HG03432 (cell line): ENCODE measurements at regions not wholly inside any gene's neighbourhood (a gene's known extent, or its start where the extent isn't known, plus 50 kb on each side); places are given as distances from the start of the nearest gene placed in this dataset.

Experiments used
- ATAC-seq: cut with Tn5 transposase; IDR thresholded peaks from one replicate; pipeline ENCODE4 v1.9.1; 2021; ENCODE audit warnings: mild to moderate bottlenecking, moderate library complexity; ENCODE audit not compliant: unreplicated experiment

DNA sequence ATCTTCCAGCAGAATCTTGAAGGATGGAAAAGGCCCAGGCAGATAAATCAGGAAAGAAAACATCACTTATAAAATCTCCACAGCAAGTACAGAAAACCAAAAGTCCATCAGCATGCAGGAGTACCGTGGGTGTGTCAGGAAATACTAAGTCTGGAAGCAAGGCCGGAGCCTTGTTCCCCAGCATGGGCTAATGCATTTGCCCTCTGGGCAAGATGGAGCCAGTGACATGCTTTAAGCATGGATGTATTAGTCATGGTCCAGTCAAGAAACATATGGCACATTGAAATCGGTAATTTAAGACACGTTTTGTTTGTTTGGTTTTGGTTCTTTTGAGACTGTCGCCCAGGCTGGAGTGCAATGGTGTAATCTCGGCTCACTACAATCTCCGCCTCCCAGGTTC, 506.0 kb upstream of the JARID2 start:
- ATAC-seq: no peak

DNA sequence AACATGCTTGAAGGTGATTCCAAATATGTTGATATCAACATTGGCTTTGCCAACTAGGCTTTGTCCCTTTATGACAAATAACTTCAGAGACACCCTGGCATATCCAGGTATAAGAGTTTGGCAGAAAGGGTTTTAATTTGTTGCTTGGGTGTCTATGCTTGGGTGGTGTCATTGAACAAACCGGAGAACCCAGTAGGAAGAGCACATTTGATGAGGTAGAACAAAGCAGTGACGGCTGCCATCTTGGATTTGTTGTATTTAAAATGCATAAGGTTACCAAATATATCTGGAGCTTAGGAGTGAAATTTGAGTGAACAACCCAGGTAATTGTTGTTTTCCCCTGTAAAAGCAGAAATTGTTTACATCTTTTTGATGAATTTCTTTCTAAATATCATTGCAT, 503.7 kb upstream of the JARID2 start:
- ATAC-seq: no peak

DNA sequence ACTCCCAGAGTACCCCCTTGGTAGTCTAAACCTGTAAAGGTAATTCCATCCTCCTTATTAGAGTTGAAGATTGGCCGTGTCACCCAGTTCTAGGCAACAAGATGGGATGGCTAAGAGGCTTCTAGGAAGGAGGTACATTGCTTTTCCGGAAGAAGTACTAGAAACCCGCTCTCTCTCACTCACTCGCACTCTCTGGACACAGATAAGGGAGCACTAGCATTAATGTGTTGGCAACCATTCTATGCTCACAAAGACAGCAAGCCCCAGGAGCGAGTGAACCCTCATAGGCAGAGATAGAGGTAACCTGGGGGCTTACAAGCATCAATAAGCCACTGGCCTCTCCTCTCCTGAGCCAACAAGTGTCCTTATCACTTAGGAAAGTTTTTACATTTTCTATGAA, 503.2 kb upstream of the JARID2 start:
- no peak for ATAC-seq

DNA sequence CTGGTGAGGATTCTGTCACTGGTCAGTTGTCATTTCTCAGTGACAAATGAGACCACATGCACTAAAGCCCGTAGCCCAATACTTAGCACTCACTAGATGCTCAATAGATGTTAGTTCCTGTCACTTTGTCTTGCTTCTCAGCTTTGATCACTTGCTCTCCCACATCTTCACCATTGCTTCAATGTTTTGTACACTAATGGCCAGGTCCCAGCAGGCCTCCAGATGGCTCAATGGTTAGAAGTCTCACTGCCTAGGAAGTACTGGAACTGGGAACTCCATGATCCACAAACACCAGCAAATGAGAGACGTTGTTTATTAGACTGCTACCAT, 502.8 kb upstream of the JARID2 start:
- no peak for ATAC-seq

DNA sequence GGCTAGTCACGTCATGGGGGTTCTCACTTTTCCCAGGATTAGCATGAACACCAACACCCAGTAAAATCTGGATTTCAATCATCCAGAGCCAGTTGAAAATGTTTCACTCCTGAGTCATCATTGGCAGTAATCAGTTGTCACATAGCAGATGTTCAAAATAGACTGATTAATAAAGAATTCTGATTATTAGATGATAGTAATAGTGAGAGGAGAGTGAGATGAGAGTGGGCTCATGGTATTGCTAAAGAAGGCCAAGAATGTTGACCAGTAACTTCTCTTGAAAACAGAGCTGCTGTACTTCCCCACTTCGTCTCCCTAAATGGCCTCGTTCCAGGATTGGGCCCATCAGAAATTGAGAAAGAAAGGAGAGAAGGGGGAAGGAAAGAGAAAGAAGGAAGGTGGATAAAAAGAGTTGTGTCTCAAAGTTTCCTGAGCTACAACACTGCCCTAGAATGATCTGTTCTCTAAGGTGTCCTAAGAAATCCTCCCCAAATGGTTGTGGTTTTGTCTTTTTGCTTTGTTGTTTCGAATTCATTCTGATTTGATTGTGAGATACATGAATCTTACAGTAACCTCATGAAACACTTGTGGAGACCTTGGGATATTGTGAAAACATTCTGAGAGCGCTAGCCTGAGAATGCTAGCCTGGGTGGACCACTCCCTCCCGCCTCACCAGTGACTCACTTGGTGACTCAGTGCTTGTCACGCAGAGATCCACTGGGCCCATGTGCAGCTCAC, 502.2 kb upstream of the JARID2 start:
- ATAC-seq: no peak

DNA sequence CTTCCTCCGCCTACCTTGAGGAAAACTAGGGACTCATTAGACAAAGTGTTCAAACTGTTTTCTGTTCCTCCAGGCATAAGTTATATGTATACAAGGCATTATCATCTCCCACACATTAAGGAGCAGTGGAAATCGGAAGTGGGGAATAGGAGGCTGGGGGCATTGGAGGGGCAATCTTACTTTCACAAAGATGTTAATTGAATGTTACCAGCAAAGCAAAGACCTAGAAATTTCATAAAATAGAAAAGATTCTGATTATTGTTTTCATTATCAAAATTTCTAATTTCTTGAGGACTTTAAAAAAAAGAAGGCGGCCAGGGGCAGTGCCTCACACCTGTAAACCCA, 501.7 kb upstream of the JARID2 start:
- ATAC-seq: no peak

DNA sequence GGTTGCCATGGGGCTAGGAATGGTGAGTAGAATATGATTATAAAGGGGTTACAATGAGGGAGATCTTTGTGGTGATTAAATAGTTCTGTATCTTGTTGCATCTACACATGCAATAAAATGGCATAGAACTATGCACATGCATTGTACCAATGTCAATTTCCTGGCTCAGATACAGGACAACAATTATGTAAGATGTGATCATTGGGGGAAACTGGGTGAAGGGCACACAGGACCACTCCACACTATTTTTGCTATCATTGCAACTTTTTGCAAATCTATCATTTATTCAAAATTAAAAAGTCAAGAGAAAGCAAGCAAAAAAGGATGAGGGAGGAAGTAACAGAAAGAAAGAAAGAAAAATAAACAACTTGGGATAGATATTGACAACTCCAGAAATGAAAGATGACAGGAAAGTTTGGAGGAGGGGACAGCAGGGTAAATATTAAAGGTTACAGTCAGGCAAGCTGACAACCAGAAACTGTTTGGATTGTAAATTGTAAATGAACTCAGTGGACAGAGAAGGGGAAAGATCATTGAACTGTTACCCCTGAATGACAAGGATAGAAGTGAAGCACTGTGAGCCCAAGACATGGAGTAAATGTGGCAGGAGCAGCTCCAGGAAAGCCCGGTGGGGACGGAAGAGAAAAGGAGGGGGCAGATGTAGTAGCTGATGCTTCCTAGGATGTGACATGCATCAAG, 499.6 kb upstream of the JARID2 start:
- ATAC-seq: no peak

DNA sequence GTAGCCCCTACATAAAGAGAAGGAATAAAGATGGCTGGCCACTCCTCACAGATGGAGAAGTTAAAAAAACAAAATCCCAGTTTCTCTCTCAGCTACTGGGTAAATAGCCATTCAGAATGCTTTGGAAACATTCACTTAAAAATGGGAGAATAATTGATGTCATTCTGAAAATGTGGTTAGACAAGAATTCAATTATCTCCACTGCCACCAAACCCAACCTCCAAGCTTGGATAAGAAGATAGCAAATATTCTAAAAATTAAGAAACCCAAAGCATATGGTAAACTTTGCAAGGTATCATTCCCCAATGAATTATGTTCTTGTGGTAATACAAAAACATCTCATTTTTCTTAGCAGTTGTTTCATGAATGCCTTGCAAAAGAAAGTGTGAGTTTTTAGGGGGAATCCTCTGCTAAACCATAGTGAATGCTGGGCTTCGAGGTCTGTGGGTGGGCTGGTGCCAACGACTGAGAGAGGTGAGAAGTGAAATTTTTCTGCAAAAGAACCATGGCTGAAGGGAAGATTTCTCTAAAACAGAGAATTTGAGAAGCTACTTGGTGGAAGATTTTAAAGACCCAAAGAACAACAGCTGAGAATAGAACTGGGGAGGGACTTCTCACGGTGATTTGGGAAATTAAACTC, 497.9 kb upstream of the JARID2 start:
- no peak for ATAC-seq

DNA sequence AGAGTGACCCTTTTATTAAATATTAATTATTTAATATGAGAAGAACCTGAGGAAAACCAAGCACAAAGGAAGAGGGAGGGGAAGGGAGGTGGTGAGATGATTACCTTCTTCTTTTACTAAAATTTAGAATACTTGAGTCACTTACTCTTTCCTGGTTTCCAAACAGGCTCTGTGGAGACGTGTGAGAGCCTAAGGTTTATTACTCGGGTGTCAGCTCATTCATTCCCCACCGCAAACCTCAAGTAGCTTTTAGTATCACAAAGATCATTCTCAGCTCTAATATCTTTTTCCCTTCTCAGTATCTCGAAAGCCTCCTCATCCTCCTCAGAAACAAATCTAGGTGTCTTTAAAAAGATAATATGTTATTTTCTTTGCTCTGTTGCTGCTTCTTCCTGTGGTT, 497.2 kb upstream of the JARID2 start:
- ATAC-seq: no peak

DNA sequence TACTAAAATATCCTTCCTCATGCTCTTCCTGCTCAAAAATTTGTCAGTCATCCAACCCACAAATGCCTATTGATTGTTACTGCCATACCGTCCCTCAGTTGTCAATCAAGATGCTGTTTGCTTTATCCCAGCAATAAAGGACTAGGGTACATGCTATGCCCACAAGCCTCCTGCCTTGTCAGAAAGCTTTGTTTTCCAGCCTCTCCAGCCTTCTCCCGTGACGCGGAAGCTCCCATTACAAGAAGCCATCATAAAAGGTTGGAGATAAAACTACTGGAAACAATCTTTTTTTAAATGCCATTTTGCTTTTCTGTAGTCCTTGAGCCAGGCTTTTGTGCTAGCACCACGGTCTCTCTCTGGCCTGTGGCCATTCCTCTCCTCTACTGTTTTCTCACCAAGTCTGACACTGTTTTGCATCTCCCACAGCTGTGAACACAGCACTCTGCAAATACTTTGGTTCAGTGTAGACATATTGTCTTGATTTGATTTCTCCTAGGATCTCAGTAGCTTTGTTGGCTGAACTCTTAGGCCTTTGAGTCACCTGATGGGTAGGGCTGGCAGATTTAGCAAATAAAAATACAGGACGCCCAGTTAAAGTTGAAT, 495.7 kb upstream of the JARID2 start:
- no peak for ATAC-seq

DNA sequence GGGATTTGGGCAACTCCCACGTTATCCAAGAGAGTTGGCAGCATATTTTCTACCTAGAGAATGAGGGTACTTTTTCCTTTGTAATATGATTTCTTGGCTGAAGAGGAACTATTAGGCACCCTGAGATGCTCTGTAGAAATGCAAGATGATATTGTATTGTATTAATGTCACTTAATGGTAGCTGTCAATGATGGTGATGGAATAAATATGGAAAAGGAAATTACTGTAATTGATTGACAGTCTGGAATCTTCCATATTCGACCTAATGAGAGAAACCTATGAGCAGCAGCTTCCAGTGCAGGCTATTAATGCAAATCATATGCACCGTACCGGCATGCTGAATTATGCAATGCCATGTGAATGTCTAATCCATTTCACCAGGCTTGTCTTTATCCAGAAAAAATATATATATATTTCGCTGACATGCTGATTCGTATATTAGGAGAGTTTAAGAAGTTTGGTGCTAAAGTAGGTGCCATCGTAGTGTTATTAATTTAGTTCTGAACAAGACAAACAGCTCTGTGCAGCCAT, 494.2 kb upstream of the JARID2 start:
- ATAC-seq: no peak

DNA sequence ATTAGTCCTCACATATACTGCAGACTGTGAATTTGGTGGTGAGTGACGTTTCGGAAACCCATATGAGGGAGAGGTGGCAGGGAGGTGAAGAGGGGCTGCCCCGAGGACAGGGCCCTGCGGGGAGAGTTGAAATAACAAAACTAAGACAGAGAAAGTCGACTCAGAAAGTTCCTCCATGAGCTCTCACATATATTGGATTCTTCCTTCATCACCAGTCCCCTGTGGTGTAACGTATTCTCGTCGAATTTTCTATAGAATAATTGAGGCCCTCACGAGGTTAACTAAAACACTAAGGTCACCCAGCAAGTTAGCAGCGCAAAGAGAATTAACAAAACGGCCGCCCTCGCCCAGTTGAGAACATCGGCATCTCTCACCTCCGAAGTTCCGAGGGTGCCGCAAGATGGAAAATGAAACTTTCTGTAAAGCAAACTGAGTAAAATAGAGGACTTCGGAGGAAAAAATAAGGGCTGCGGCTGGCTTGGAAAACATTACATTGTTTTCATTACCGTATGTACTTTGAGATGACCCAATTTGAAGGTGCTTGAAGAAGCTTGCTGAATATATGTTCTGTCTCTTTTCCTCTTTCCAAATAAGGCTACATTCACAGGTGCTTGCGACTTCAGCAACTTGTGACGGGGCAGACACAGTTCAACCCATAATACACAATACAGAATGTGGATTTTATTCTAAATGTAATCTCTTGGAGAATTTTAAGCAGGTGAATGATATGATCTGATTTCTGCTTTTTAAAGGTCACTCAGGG, 490.9 kb upstream of the JARID2 start:
- no peak for ATAC-seq

DNA sequence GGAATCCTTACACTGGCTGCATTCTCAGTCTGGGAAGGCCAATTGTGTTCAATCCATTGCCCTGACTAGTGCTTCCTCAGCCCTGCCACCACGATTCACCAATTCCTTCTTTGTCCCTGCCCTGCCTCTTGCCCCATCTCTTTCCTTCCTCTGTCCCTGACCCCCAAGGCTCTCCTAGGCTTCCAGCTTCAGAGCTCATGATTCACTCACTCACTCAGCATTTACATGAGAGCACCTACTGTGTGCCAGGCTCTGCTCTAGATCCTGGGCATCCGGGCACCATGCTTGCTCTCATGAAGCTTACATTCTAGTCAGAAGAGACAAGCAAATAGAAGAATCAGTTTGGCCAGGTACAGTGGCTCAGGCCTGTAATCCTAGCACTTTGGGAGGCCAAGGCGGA, 489.5 kb upstream of the JARID2 start:
- ATAC-seq: no peak

DNA sequence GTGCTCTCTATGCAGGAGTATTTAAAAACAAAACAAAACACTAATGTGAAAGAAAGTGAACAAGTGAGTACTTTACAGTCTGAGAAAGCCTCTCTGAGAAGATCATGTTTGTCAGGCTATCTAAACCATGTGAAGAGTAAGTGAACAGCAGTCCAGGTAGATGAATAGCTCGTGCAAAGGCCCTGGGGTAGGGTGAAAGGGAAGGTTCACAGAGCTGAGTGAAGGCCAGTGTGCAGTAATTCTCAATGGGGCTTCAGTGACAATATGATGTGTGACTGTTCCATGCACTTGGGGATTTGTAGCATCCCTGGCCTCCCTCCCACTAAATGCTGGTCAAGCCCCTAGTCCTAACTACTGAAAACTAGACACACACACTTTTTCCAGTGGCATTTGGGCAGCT, 488.9 kb upstream of the JARID2 start:
- no peak for ATAC-seq

DNA sequence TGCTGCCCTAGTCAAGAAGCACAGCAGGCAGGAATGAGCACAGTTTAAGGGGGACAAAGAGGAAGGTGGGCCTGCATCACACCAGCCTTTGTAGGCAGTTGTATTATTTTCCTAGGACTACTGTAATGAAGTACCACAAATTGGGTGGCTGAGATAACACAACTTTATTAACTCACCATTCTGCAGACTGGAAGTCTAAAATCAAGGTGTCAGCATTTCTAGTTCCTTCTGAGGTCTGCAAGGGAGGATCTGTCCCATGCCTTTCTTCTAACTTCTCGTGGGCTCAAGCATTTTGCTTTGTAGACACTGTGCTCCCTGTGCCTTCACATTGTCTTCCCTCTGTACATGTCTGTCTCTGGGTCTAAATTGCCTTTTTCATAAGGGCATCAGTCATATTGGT, 488.5 kb upstream of the JARID2 start:
- ATAC-seq: no peak

DNA sequence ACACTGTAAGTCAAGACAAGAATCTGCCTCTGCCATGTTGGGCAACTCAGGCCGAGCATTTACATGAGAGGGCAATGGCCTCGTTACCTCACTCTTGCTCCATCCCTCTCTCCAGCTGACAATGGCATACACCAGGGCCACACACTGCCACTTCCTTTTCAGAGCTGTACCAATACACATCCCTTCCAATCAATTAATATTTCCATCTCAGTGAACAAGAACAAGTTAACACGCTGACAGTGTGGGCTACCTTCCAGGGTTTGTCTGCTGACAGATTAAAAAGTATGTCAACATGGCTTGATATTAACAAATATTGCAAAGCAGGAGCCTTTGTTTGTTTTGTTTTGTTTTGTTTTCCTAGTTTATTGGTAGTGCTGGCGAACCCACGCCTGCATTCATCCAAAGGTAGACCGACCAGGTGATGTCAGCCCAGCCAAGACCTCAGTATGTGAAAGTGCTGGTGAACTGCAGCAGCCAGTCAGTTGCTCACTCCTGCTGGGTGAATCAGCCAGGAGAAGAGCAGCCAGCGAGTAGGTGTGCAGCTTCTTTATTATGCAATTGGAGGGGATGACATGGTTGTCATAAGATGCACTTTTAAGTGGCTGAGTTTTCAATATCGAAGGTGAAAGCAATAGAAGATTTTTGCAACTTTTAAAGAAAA, 487.3 kb upstream of the JARID2 start:
- ATAC-seq: no peak

DNA sequence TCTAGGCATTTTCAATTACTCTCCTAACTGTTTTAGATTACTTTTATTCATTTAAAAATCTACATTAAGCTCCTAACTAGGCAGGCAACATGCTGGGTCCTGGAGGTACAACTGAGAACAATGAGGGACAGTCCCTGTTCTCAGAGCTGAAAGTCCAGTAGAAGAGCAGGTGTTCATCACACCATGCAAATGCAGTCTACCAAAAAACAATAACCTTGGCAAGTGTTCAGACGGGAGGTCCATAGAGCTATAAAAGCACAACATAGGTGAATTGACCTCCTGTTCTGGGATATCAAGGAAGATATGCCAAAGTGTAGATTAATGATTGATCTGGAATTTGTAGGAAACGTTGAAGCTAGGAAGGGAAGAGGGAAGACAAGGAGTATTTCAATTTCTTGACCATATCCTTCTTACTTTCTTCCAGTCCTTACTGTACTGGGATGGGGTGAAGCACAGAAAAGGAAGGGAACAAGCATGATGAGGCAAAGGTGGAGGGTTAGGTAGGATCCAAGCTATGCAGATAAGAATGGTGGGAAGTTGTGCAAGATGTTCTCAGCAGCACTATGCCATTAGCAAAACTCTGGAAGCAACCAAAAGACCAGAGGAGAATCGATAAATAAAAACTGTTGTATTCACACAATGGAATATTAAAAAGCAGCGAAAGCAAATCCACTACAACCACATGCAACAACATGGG, 485.7 kb upstream of the JARID2 start:
- ATAC-seq: no peak

DNA sequence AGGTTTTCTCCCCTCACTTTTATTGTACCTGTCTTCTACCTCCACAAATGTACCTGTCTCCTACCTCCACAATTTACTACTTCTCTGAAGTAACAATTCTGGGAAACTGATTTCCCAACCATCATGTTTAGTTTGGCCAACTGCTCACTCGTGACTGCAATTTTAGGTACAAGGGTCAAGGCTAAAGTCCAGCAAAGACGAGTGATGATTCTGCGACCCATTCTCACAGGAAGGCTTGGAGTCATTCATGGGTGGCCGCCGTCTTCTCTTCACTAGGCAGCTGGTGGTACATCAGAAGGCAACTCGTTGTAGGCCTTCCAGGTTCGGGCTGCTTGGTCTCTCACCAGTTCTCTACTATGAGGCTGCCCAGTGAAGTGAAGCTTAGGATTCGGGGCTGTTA, 483.8 kb upstream of the JARID2 start:
- ATAC-seq: no peak

DNA sequence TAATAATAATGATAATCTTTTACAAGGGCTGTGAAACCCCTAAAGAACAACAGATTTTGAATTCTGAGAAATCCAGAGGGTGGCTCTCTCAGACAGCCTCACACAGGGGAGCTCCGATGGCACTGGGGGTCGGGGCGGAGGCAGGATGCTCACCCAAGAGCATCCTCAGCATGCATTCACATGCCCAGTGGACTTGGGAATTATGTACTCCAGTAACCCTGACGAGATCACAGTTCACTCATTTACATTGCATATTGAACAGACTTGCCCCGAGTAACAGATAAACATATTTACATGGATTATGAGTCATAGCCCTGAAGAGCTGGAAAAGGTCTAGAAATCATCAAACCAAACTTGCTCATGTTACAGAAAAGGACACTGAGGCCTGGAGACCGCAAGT, 482.7 kb upstream of the JARID2 start:
- no peak for ATAC-seq

DNA sequence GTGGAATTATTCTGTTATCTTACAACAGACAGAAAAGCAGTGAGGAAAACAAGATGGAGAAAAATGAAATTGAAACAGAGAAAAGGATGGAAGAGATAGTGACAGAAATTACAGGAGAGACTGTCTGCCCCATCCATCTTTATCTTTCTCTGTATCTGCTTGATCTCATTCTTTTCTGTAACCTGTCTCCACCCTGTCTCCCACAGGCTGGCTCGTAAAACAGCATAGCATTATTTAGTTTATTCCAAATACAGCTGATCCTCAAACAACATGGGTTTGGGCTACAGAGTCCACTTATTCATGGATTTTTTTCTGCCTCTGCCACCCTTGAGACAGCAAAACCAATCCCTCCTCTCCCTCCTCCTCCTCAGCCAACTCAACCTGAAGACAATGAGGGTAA, 482.3 kb upstream of the JARID2 start:
- no peak for ATAC-seq
